ENCODE measurements at regions not wholly inside any gene's neighbourhood (a gene's known extent, or its start where the extent isn't known, plus 50 kb on each side); places are given as distances from the start of the nearest gene placed in this dataset.

GRCh38 chr16:86877108-86877507, 298.8 kb downstream of the FOXL1 start:
- no peaks in the 10 kb centered on the region for H3K36me3 ChIP-seq (replicated peaks; ENCODE audit: insufficient read depth, low read depth)
- H4K20me1 ChIP-seq (ENCODE audit: insufficient read depth, poor library complexity, severe bottlenecking), result no peaks in the 10 kb centered on the region
- WGBS (ENCODE audit: low lambda C conversion rate, missing lambda C conversion rate), result 89% methylated on average over 10 of the region's 10 CpGs
- H3K27me3 ChIP-seq, result peaks cover 20% of the 10 kb centered on the region
- no peaks in the 10 kb centered on the region for H3K79me2 ChIP-seq
- no peaks in the 10 kb centered on the region for H3K9me3 ChIP-seq (ENCODE audit: low read depth)
- no peak overlapping the region for H3K4me2 ChIP-seq
- peaks cover 7% of the 10 kb centered on the region for H3K4me1 ChIP-seq (ENCODE audit: insufficient read depth)
- TF ChIP-seq CTCF (IDR thresholded peaks at IDR 0.05; ENCODE audit: poor library complexity) (no peak), EZH2 (IDR thresholded peaks at IDR 0.05; ENCODE audit: borderline replicate concordance) (no peak), EZH2phosphoT487 (IDR thresholded peaks at IDR 0.05; ENCODE audit: low read depth, severe bottlenecking, unreplicated experiment) (no peak)
- H3K4me3 ChIP-seq, result no peak overlapping the region
- no peak overlapping the region for H2AFZ ChIP-seq
- no peak for DNase-seq (ENCODE audit: low spot score)
- no peaks in the 10 kb centered on the region for H3K9me2 ChIP-seq (replicated peaks; ENCODE audit: insufficient read depth)
- H3K27ac ChIP-seq, result no peak overlapping the region

- H3K9me3 ChIP-seq (ENCODE audit: low read depth), result no peaks in the 10 kb centered on the region
- no peaks in the 10 kb centered on the region for H4K20me1 ChIP-seq (ENCODE audit: insufficient read depth, poor library complexity, severe bottlenecking)
- no peak overlapping the region for H2AFZ ChIP-seq
- H3K4me1 ChIP-seq (ENCODE audit: insufficient read depth), result peaks cover 12% of the 10 kb centered on the region
- TF ChIP-seq EZH2phosphoT487 (IDR thresholded peaks at IDR 0.05; ENCODE audit: low read depth, severe bottlenecking, unreplicated experiment), result no peak
- TF ChIP-seq EZH2 (IDR thresholded peaks at IDR 0.05; ENCODE audit: borderline replicate concordance), result no peak
- TF ChIP-seq CTCF (IDR thresholded peaks at IDR 0.05; ENCODE audit: poor library complexity), result no peak
- no peak overlapping the region for H3K27ac ChIP-seq
- H3K4me2 ChIP-seq, result no peak overlapping the region
- DNase-seq (ENCODE audit: low spot score), result no peak
- no peaks in the 10 kb centered on the region for H3K36me3 ChIP-seq (replicated peaks; ENCODE audit: insufficient read depth, low read depth)
- 86% methylated on average over 2 of the region's 2 CpGs for WGBS (ENCODE audit: low lambda C conversion rate, missing lambda C conversion rate)
- no peaks in the 10 kb centered on the region for H3K9me2 ChIP-seq (replicated peaks; ENCODE audit: insufficient read depth)
- peaks cover 20% of the 10 kb centered on the region for H3K27me3 ChIP-seq
- H3K4me3 ChIP-seq, result no peak overlapping the region
- H3K79me2 ChIP-seq, result no peaks in the 10 kb centered on the region
Observed at GRCh38 chr16:86877835-86878234, 299.5 kb downstream of the FOXL1 start.

- Histone ChIP-seq H2AFZ (no peak overlapping the region), H3K9me3 (ENCODE audit: low read depth) (no peaks in the 10 kb centered on the region), H3K36me3 (replicated peaks; ENCODE audit: insufficient read depth, low read depth) (no peaks in the 10 kb centered on the region), H3K4me3 (no peak overlapping the region), H3K4me2 (no peak overlapping the region), H3K79me2 (no peaks in the 10 kb centered on the region), H3K4me1 (ENCODE audit: insufficient read depth) (peaks cover 12% of the 10 kb centered on the region), H4K20me1 (ENCODE audit: insufficient read depth, poor library complexity, severe bottlenecking) (no peaks in the 10 kb centered on the region), H3K27ac (no peak overlapping the region), H3K9me2 (replicated peaks; ENCODE audit: insufficient read depth) (no peaks in the 10 kb centered on the region), H3K27me3 (peaks cover 20% of the 10 kb centered on the region)
- DNase-seq (ENCODE audit: low spot score), result no peak
- 88% methylated on average over 32 of the region's 38 CpGs for WGBS (ENCODE audit: low lambda C conversion rate, missing lambda C conversion rate)
- TF ChIP-seq EZH2phosphoT487 (IDR thresholded peaks at IDR 0.05; ENCODE audit: low read depth, severe bottlenecking, unreplicated experiment) (no peak), CTCF (IDR thresholded peaks at IDR 0.05; ENCODE audit: poor library complexity) (no peak), EZH2 (IDR thresholded peaks at IDR 0.05; ENCODE audit: borderline replicate concordance) (no peak)
Observed at GRCh38 chr16:86878236-86879080, 300.1 kb downstream of the FOXL1 start.

All from hepatocyte (in vitro differentiated cells).